SK-N-SH (cell line): ENCODE measurements at regions not wholly inside any gene's neighbourhood (a gene's known extent, or its start where the extent isn't known, plus 50 kb on each side); places are given as distances from the start of the nearest gene placed in this dataset.

Source experiments
- CTCF ChIA-PET: fragments of 300-600, 350-600 bp; formaldehyde crosslinking; extraction: SDS; loops from one replicate; lab custom pipeline; 2021; lab: Yijun Ruan, JAX
- POLR2A ChIA-PET: fragments of 350-600 bp; sonication (Branson Sonifier 250); formaldehyde crosslinking; extraction: SDS; loops from one replicate; lab custom pipeline; 2020; ENCODE audit warnings: antibody characterized with exemption, inconsistent platforms; lab: Yijun Ruan, JAX
- DNase-seq: peaks from one replicate; pipeline ENCODE4 v3.0.0; 2012
- H2AFZ ChIP-seq: fragments of 200-600 bp; sonication (generic); 2 replicates; pipeline ENCODE4 v1.8.1; 2016; ENCODE audit warnings: antibody characterized with exemption, mild to moderate bottlenecking, low read depth
- H3F3A ChIP-seq: fragments of 200-600 bp; sonication (generic); replicated peaks from 2 replicates; pipeline ENCODE3; 2016; ENCODE audit warnings: antibody characterized with exemption, mild to moderate bottlenecking; ENCODE audit not compliant: insufficient read depth
- H3K27ac ChIP-seq, 2 experiments: fragments of 200-500 bp in 1 of 2; fragments of 200-600 bp in 1 of 2; sonication (Bioruptor generic) in 1 of 2; sonication (generic), shearing (Covaris generic) in 1 of 2; 2 replicates each; pipeline versions ENCODE4 v1.5.1 to v1.6.1; 2014 to 2016; ENCODE audit warnings: low read depth in 2 of 2, inconsistent platforms in 1 of 2, low read length in 1 of 2, mild to moderate bottlenecking in 1 of 2, mixed read lengths in 1 of 2
- H3K27me3 ChIP-seq: fragments of 200-600 bp; sonication (generic), shearing (Covaris generic); 2 replicates; pipeline ENCODE4 v1.6.1; 2016; ENCODE audit warnings: mixed run types; ENCODE audit not compliant: insufficient read depth
- H3K36me3 ChIP-seq, 2 experiments: fragments of 200-500 bp in 1 of 2; fragments of 200-600 bp in 1 of 2; sonication (Bioruptor generic) in 1 of 2; sonication (generic) in 1 of 2; replicated peaks in 1 of 2; 2 replicates each; pipeline versions ENCODE3 to v1.5.1; 2014 to 2016; ENCODE audit warnings: low read length in 1 of 2, mild to moderate bottlenecking in 1 of 2; ENCODE audit not compliant: insufficient read depth in 2 of 2, control insufficient read depth in 1 of 2
- H3K4me1 ChIP-seq, 2 experiments: fragments of 200-500 bp in 1 of 2; fragments of 200-600 bp in 1 of 2; sonication (Bioruptor generic) in 1 of 2; sonication (generic), shearing (Covaris generic) in 1 of 2; 2 replicates each; pipeline versions ENCODE4 v1.5.1 to v1.6.1; 2014 to 2016; ENCODE audit warnings: low read depth in 1 of 2, low read length in 1 of 2, mixed run types in 1 of 2; ENCODE audit not compliant: insufficient read depth in 2 of 2, control insufficient read depth in 1 of 2
- H3K4me2 ChIP-seq: fragments of 200-600 bp; sonication (generic), shearing (Covaris generic); 2 replicates; pipeline ENCODE4 v1.6.1; 2017; ENCODE audit warnings: mixed run types
- H3K4me3 ChIP-seq, 2 experiments: fragments of 200-500 bp in 1 of 2; fragments of 200-600 bp in 1 of 2; sonication (Bioruptor generic) in 1 of 2; sonication (generic), shearing (Covaris generic) in 1 of 2; 2 replicates each; pipeline versions ENCODE4 v1.5.1 to v1.8.1; 2014 to 2016; ENCODE audit warnings: low read depth in 2 of 2, inconsistent platforms in 1 of 2, low read length in 1 of 2, mild to moderate bottlenecking in 1 of 2, mixed read lengths in 1 of 2, moderate library complexity in 1 of 2
- H3K79me2 ChIP-seq: fragments of 200-600 bp; sonication (generic); 2 replicates; pipeline ENCODE4 v1.8.1; 2017; ENCODE audit warnings: mild to moderate bottlenecking; ENCODE audit not compliant: insufficient read depth
- H3K9ac ChIP-seq: fragments of 200-600 bp; sonication (generic); 2 replicates; pipeline ENCODE4 v1.6.1; 2017; ENCODE audit warnings: mixed run types
- H3K9me2 ChIP-seq: fragments of 200-600 bp; sonication (generic); 2 replicates; pipeline ENCODE4 v1.6.1; 2017; ENCODE audit warnings: mixed run types
- H3K9me3 ChIP-seq: fragments of 200-600 bp; sonication (generic); 2 replicates; pipeline ENCODE4 v1.6.1; 2017; ENCODE audit warnings: mixed run types, mild to moderate bottlenecking, moderate library complexity
- H4K20me1 ChIP-seq: fragments of 200-600 bp; sonication (generic); 2 replicates; pipeline ENCODE4 v1.6.1; 2017; ENCODE audit warnings: mild to moderate bottlenecking, mixed run types; ENCODE audit not compliant: insufficient read depth
- EP300 ChIP-seq, 2 experiments: IDR thresholded peaks; 2 replicates each; pipeline versions ENCODE4 v1.4.0 to v1.6.1; 2012; ENCODE audit warnings: borderline replicate concordance in 1 of 2, low read depth in 1 of 2, low read length in 1 of 2
- FOXJ3 ChIP-seq: sonication (generic); formaldehyde crosslinking; IDR thresholded peaks from 2 replicates; pipeline ENCODE4 v1.5.1; 2020; ENCODE audit warnings: mild to moderate bottlenecking, missing genetic modification reagents
- GATA2 ChIP-seq: sonication (generic); formaldehyde crosslinking; IDR thresholded peaks from 2 replicates; pipeline ENCODE4 v1.5.0; 2020; ENCODE audit warnings: mild to moderate bottlenecking, missing genetic modification reagents
- IRF3 ChIP-seq: fragments of 150-350 bp; IDR thresholded peaks from 2 replicates; pipeline ENCODE4 v1.6.1; 2016; ENCODE audit warnings: mild to moderate bottlenecking, low read depth, low read length
- JUND ChIP-seq: IDR thresholded peaks from 2 replicates; pipeline ENCODE4 v1.4.0; 2012
- NFIC ChIP-seq: IDR thresholded peaks from 2 replicates; pipeline ENCODE4 v1.4.0; 2012; ENCODE audit warnings: borderline replicate concordance
- POLR2AphosphoS5 ChIP-seq: IDR thresholded peaks from 2 replicates; pipeline ENCODE4 v1.6.1; 2012; ENCODE audit warnings: low read depth, low read length
- RAD21 ChIP-seq: IDR thresholded peaks from 2 replicates; pipeline ENCODE4 v1.6.1; 2012; ENCODE audit warnings: mild to moderate bottlenecking, low read length
- SIN3A ChIP-seq: IDR thresholded peaks from 2 replicates; pipeline ENCODE4 v1.6.1; 2012; ENCODE audit warnings: low read depth, mild to moderate bottlenecking, low read length, moderate library complexity, borderline replicate concordance
- TEAD4 ChIP-seq: IDR thresholded peaks from 2 replicates; pipeline ENCODE4 v1.4.0; 2012; ENCODE audit warnings: mild to moderate bottlenecking, borderline replicate concordance; ENCODE audit not compliant: insufficient read depth
- WGBS: methylation state at CpG from one replicate; pipeline ENCODE4 v1.1.6; 2017; ENCODE audit warnings: low lambda C conversion rate; 5-methylcytosine and 5-hydroxymethylcytosine counted together
- TF ChIP-seq, protein P1 (sequence below): IDR thresholded peaks from 2 replicates; pipeline ENCODE4; 2012
- TF ChIP-seq, protein P2 (sequence below): IDR thresholded peaks from 2 replicates; pipeline ENCODE4 v1.6.1; 2012; ENCODE audit warnings: mild to moderate bottlenecking, low read depth, low read length, moderate library complexity

DNA sequence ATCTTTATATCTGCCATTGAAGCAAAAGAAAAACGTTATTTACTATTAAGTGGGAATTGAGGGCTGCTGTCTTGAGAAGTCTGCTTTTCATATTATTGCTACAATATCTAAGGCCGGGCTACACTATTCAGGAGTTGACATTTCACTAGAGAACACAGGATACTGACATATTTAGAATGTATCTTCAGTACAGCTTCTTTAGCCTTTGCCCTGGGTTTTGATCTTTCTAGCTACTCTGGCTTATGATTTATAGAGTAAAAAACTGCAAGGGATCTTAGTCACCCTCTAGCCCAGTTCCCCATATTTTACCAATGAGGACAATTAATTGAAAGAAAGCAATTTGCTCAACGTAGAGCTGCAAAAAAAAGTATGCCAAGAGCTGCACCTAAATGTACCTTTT lies 307.4 kb upstream of the DPPA4 start:
- CTCF ChIA-PET, result no interaction called here
- H3K9me3 ChIP-seq, result no peaks in the 10 kb centered on the region
- peaks cover 2 to 3% of the 10 kb centered on the region in 2 experiments; a peak in 1 of 4 replicates for H3K4me1 ChIP-seq
- no peak for DNase-seq
- H3K4me2 ChIP-seq, result no peak overlapping the region
- H3K4me3 ChIP-seq, result no peak overlapping the region
- TF ChIP-seq, protein P1, sequence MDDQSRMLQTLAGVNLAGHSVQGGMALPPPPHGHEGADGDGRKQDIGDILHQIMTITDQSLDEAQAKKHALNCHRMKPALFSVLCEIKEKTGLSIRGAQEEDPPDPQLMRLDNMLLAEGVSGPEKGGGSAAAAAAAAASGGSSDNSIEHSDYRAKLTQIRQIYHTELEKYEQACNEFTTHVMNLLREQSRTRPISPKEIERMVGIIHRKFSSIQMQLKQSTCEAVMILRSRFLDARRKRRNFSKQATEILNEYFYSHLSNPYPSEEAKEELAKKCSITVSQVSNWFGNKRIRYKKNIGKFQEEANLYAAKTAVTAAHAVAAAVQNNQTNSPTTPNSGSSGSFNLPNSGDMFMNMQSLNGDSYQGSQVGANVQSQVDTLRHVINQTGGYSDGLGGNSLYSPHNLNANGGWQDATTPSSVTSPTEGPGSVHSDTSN, result no peak
- no peak for TF ChIP-seq GATA2
- TF ChIP-seq, all 33 proteins: peak for 0
- Histone ChIP-seq H3K79me2 (no peaks in the 10 kb centered on the region), H3K27me3 (no peaks in the 10 kb centered on the region), H3K9me2 (no peaks in the 10 kb centered on the region), H3F3A (peaks cover 8% of the 10 kb centered on the region), H4K20me1 (no peaks in the 10 kb centered on the region), H3K27ac (no peak overlapping the region), H3K9ac (no peak overlapping the region), H2AFZ (no peak overlapping the region), H3K36me3 (no peaks in the 10 kb centered on the region)
- POLR2A ChIA-PET, result no interaction called here
- 72% methylated on average over 3 of the region's 3 CpGs for WGBS

- DNase-seq, result no peak
- Histone ChIP-seq H3K9me3 (no peaks in the 10 kb centered on the region), H3K27ac (no peak overlapping the region), H2AFZ (no peak overlapping the region), H3K9ac (no peak overlapping the region), H3K4me2 (no peak overlapping the region), H3K4me3 (no peak overlapping the region), H3K79me2 (no peaks in the 10 kb centered on the region), H3K9me2 (no peaks in the 10 kb centered on the region), H4K20me1 (no peaks in the 10 kb centered on the region), H3K36me3 (no peaks in the 10 kb centered on the region), H3K27me3 (no peaks in the 10 kb centered on the region), H3K4me1 (no peaks in the 10 kb centered on the region), H3F3A (no peaks in the 10 kb centered on the region)
- 86% methylated on average over 4 of the region's 6 CpGs for WGBS
- ChIA-PET POLR2A (no interaction called here), CTCF (interaction anchor here (0.9 kb wide), 1 partner anchor 14 kb away, joined by 4 read pairs; no protein-coding TSS in a partner anchor)
- TF ChIP-seq SIN3A (no peak), POLR2AphosphoS5 (no peak), NFIC (no peak), EP300 (IDR thresholded peaks at IDR 0.05; ENCODE audit: borderline replicate concordance in 1 of 2, low read depth in 1 of 2, low read length in 1 of 2) (no peak), FOXJ3 (CRISPR knock-in tag) (no peak), JUND (no peak), RAD21 (no peak), IRF3 (no peak), TEAD4 (no peak)
- TF ChIP-seq, protein P2, sequence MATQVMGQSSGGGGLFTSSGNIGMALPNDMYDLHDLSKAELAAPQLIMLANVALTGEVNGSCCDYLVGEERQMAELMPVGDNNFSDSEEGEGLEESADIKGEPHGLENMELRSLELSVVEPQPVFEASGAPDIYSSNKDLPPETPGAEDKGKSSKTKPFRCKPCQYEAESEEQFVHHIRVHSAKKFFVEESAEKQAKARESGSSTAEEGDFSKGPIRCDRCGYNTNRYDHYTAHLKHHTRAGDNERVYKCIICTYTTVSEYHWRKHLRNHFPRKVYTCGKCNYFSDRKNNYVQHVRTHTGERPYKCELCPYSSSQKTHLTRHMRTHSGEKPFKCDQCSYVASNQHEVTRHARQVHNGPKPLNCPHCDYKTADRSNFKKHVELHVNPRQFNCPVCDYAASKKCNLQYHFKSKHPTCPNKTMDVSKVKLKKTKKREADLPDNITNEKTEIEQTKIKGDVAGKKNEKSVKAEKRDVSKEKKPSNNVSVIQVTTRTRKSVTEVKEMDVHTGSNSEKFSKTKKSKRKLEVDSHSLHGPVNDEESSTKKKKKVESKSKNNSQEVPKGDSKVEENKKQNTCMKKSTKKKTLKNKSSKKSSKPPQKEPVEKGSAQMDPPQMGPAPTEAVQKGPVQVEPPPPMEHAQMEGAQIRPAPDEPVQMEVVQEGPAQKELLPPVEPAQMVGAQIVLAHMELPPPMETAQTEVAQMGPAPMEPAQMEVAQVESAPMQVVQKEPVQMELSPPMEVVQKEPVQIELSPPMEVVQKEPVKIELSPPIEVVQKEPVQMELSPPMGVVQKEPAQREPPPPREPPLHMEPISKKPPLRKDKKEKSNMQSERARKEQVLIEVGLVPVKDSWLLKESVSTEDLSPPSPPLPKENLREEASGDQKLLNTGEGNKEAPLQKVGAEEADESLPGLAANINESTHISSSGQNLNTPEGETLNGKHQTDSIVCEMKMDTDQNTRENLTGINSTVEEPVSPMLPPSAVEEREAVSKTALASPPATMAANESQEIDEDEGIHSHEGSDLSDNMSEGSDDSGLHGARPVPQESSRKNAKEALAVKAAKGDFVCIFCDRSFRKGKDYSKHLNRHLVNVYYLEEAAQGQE, result no peak
Observed at GRCh38 chr3:109648027-109648426, 310.7 kb upstream of the DPPA4 start.
